Stimulated activated CD4-positive, alpha-beta T cell treated with anti-CD3 and anti-CD28 coated beads, Interleukin-2, amount 100 ng/mL, for 48 hours (primary cell): ENCODE measurements at regions not wholly inside any gene's neighbourhood (a gene's known extent, or its start where the extent isn't known, plus 50 kb on each side); places are given as distances from the start of the nearest gene placed in this dataset.
"Not testable (repeated sequence)": the region's sequence is repeated elsewhere in the genome, so short reads cannot be mapped to it uniquely, and the experiment has no call there.

Experiments
- DNase-seq, 2 donors: peaks; one replicate each; pipeline ENCODE4 v3.0.0-alpha.2; 2020

DNA sequence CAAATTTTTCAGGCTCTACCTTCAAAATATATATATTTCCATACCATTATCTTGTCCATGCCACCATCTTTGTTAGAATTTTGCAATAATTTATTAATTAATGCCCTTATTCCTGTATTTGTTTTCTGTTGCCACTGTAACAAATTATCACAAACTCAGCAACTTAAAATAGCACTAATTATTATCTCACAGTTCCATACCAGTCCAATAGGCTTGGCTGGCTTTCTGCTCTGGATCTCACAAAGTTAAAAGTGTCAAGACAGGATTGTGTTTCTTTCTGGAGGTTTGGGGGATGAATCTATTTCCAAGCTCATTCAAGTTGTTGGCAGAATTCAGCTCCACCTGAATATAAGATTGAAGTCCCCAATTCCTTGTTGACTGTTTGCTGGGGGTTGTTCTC lies 58.6 kb upstream of the SLC38A4 start:
- no peak for DNase-seq

DNA sequence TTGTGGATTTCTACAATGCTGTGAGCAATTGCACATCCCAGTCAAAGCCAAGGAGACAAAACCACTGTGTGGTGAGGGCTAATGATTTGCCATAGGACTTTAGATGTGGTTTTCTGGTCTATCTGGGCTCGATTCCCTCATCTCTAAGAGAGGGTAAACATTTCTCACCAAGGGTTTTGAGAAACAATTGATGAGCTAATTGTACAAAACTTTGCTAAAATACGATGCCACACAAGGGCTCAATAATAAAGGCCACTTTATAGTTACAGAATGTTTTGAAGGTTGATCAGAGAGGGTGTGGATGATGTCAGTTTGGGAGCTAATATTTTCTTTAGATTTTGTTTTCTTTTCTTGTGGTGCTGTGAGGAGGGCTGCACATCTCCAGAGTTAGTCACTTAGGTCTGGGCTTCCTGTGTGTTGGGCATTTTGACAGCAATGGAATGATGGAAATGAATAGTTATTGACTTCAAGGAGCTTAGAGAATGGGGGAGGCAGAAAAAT lies 60.8 kb upstream of the SLC38A4 start:
- DNase-seq = no peak

DNA sequence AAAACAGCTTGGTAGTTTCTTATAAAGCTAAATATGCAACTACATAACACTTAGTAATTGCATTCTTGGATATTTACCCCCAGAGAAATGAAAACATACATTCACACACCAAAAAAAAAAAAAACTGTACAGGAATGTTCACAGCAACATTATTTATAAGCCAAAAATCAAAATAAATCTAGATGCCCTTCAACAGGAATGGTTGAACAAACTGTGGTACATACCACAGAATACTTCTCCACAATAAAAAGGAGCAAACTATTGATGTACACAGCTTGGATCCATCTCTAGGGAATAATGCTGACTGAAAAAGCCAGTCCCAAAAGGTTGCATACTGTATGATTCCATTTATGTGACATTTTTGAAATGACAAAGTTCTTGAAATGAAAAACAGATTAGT lies 62.1 kb upstream of the SLC38A4 start:
- no peak for DNase-seq

DNA sequence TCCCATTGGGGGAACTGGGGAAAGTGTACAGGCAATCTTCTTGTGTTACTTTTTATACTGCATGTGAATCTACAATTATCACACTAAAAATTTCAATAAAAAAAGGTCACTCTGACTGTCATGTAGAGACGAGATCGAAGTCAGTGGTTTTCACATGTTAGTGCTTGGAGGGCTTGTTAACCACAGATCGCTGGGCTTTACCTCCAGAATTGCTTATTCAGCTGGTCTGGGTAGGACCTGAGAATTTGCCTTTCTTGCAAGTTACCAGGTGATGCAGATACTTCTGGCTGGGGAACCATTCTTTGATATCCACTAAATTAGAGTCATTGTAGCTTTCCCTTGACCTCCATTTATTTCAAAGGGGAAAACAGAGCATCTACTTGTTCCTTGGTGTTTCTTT lies 62.8 kb upstream of the SLC38A4 start:
- DNase-seq = no peak

- DNase-seq = no peak
Observed at GRCh38 chr12:46891306-46891705, 65.5 kb upstream of the SLC38A4 start.

DNA sequence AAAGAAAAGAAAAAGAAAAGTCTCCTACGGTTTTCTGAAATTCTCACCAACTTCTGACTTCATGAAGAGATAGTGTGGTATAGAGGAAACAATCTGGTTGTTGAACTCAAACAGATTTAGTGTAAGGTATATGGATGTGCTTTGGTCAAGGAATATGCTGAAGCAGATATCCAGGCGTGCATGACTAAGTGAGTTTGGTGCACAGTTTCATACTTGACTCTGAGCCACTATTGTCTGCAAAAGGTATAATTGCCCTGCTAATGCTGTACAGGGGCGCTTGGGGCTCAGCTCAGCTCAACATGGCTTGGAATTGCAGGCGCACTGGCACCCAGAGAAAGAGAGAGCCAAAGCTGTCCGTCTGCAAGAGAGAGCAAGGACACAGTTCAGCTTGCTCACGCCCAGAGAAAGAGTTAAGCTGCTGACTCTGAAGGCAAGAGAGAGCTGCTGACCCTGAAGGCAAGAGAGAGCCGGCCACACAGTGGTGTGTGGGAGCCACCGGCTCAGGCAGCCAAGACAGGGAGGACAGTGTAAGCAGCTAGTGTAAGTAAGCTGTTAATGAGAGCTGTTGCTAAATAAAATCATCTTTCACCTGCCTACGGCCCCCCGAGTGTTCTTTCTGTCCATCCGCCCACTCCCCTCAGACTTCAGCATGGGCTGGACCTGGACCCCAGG lies 66.4 kb upstream of the SLC38A4 start:
- DNase-seq = no peak

DNA sequence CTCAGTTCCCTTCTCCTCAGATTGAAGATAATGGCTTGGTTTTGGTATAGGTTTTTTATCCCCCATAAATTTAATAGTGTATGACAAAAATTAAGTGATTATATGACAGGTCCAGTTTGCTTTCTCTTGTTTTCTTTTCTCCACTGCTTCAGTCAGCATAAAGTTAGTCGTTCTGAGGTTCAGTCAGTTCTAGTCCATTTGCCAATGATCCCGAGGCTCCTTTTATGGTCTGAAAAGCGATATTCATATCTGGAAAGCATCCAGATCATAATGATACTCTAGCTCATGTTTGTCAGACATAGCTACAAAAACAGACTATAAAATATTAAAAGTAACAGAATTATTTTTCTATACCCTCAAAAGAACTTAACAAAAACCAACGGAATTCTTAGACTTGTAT lies 67.1 kb upstream of the SLC38A4 start:
- DNase-seq = no peak

GRCh38 chr12:46893434-46893833 lies 67.6 kb upstream of the SLC38A4 start:
- no peak for DNase-seq

DNA sequence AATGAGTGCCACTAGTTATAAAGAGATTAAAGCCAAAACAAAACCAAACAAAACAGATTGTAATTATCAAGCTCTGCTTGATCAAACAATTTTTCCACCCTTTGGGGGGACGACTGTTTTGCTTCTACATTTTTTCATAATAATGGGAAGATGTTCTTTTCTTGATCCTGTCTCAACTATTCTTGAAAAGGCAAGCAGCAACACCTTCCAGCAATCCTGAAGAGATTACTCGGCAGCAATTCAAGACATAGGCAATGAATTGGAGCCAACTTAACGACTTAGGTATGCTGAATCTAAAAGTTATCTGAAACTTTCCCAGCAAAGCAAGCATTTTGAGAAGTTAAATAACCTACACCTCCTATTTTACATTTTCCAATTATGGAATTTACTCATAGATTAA lies 69.9 kb upstream of the SLC38A4 start:
- DNase-seq = no peak

GRCh38 chr12:46896680-46897079 lies 70.9 kb upstream of the SLC38A4 start:
- DNase-seq = no peak

DNA sequence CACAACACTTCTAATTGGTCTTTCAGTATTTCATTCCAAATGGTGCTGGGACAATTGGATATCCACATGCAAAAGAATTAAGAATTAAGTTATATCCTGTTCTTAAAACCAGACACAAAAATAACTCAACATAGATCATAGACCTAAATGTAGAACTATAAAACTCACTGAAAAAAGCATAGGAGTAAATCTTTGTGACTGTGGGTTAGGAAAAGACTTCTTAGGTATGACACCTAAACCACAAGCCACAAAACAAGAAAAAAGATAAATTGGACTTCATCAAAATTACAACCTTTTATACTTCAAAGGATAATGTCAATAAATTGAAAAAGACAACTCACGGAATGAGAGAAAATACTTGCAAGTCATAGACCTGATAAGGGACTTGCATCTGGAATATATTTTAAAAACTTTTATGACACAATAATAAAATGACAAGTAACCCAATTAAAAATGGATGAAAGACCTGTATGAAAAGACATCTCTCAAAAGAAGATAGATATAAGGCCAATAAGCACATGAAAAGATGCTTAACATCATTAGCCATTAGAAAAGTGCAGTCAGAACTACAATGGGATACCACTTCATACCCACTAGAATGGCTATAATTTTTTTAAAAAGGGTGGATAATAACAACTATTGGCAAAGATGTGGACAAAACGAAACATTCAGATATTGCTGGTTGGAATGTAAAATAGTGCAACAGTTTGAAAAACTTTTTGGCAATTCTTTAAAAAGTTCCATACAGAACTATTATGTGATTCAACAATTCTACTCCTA lies 72.5 kb upstream of the SLC38A4 start:
- DNase-seq = no peak

- DNase-seq = no peak
Observed at GRCh38 chr12:46898989-46899388, 73.2 kb upstream of the SLC38A4 start.

DNA sequence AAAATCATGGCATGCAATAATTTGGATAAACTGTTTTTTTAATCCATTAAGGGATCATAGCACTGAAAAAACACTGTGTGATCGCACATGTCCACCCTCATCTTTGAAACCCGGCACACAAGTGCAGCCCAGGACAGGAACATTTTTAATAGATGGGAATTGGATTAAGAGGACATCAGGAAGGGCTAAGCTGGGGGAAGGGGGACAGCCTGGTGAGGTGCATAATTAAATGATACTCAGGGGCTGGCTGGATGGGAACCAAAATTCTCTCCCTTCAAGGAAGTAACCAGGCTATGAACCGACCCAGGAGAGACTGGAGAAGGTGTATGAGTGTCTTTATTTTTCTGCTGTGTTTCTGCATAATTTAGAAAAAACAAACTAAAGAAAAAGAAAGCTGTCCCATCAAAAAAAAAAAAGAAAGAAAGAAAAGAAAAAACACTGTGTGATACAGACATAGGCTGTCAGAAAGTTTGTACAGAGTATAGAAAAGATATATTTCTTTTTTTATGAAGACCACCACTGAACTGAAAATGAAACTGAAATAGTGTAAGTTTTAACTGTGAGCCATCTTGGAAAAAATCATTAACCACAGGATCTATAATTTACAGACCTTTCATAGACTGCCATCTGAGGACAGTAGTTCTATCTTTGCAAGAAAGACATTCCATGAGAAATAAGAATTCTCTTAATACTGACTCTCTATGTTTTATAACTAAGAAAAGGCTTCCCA lies 75.1 kb upstream of the SLC38A4 start:
- DNase-seq = no peak

DNA sequence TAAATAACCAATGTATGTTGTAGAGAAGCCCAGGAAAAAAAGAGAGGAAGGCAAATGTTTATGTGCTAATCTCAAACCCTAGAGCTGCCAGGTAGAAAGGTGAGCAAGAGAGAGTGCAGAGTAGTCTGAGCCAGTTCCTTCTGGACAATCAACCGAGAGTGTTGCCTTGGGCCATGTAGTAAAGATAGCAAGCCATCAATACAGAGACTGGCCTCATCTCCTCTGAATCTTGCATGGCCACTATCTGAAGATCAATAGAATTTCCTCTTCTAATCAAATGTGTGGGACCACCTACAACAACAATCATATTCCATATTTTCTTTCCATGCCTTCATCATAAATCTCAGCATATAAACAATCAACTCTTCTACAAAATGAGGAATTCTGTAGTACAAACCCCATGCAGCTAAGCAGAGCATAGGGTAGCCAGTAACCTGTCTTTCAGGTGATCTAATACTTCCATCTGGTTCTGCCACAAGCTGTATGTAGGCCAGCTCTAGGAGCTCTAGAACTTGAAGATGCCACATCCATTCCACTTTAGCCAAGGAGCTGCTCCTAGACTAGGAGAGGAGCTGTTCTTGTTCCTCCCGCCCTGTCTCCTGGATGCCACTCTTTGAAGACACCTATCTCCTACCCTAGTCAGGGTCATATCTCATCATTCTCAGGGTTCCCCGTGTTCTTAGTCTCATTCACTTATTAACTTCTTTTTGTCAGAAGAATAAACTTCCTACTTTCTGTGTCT lies 75.8 kb upstream of the SLC38A4 start:
- DNase-seq = no peak

- DNase-seq = no peak
Observed at GRCh38 chr12:46903058-46903457, 77.3 kb upstream of the SLC38A4 start.

GRCh38 chr12:46904406-46905238 lies 78.8 kb upstream of the SLC38A4 start:
- no peak for DNase-seq

DNA sequence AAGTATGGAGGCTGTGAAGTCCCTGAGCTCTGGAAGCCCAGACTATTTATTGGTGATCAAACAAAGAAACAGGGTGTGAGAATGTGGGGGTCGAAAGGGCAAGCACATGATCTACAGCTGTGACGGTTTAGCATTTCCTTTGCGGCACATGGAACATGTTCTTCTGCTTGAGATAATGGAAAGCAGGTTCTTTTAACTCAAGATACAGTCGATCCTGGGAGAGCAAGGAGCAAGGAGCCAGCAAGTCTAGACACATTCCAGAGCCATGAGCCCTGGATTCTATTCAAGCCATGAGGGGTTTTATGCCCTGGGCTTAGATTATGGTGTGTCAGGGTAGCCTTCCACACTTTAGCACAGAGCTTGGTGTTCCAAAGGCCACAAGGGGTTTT lies 79.4 kb upstream of the SLC38A4 start:
- not testable (repeated sequence) for DNase-seq

DNA sequence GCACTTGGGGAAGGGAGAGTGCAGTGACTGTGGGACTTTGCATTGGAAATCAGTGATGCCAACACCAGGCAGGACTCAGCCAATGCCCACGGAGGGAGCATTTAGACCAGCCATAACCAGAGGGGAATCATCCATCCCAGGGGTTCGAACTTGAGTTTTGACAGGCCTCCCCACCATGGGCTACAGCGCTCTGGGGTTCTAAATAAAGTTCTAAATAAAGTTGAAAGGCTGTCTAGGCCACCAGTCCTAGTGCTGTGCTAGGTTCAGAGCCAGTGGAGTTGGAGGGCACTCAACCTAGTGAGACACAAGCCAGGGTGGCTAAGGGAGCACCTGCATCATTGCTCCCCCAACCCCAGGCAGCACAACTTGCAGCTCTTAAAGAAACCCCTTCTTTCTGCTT lies 82.0 kb upstream of the SLC38A4 start:
- no peak for DNase-seq

DNA sequence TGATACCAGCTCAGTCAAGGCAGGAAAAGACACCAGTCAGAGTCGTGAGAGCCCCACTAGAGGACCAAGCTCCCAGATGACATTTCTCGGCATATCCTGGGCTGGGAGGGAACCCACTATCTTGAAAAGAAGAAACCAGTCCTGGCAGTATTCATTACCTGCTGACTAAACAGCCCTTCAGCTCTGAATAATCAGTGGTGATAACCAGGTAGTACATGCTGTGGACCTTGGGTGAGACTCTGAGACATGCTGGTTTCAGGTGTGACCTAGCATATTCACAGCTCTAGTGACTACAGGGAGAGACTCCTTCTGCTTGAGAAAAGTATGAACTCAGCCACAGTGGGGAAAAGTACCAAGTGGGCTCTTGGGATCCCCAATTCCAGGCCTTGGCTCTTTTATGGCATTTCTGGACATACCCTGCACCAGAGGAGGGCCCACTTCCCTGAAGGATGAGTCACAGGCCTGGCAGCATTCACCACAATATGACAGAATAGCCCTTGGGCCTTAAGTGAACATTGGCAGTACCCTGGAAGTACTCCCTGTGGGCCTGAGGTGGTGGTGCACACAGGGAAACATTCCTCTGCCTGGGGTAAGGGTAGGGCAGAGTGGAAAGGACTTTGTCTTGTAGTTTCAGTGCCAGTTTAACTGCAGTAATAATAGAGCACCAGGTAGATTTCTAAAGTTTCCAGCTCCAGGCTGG lies 82.6 kb upstream of the SLC38A4 start:
- no peak for DNase-seq

- DNase-seq = no peak
Observed at GRCh38 chr12:46908936-46909635, 83.3 kb upstream of the SLC38A4 start.

- no peak for DNase-seq
Observed at GRCh38 chr12:46910830-46911229, 85.0 kb upstream of the SLC38A4 start.
